GM18907 (cell line): ENCODE measurements at regions not wholly inside any gene's neighbourhood (a gene's known extent, or its start where the extent isn't known, plus 50 kb on each side); places are given as distances from the start of the nearest gene placed in this dataset.

Source experiments
- ATAC-seq: cut with Tn5 transposase; IDR thresholded peaks from one replicate; pipeline ENCODE4 v1.9.1; 2021; ENCODE audit warnings: mild to moderate bottlenecking, moderate library complexity; ENCODE audit not compliant: unreplicated experiment

DNA sequence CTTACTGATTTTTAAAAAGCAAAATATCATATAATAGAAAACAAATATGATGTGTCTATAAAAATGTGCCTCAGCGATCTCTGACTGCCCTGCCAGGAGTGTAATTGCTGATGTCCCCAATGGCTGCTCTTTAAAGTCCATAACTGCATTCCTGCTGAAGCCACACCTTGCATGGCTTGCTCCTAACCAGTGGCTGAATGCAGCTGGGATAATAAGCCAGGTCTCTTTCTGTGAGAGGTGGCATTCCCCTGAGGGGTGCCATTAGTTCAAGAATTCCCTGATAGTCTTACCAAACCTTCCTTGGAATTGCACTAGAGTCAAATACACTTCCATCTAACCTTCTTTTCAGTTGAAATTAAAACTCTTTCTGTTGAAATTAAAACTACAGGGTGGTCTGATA is 125.8 kb upstream of the ZNF804A start:
- no peak for ATAC-seq

DNA sequence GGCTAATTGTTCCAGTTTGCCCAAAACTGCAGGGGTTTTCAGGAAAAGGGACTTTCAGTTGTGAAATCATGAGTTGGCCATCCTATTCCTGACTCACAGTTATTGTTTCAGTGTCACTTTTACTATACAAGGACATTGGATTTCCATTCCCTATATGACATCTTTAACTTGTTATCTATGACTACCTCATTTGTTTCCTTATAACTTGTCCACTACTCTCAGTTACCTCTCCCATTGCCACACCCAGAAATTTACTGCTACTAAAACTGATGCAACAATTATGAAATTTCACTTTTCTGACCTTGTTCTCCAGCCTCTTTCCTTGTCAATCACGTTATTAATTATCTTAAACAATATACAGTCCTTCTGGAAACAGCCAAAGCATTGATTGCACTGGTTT is 116.5 kb upstream of the ZNF804A start:
- no peak for ATAC-seq

DNA sequence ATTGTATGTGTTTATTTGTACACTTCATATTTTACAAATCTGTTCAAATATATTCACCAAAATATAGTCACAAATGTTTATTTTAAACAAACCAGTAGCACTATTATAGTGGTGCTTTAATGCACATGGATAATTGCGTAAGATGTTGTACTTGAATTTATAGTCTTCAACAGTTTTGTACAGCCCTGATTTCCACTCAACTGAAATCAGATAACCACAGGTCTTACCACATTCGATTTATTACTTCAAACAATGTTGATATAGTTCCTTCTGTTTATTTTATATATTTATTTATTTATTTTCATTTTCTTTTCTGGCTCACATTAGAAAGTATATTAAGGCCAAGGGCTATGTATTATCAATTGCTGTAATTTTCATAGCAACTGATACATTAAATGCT is 99.4 kb upstream of the ZNF804A start:
- no peak for ATAC-seq

DNA sequence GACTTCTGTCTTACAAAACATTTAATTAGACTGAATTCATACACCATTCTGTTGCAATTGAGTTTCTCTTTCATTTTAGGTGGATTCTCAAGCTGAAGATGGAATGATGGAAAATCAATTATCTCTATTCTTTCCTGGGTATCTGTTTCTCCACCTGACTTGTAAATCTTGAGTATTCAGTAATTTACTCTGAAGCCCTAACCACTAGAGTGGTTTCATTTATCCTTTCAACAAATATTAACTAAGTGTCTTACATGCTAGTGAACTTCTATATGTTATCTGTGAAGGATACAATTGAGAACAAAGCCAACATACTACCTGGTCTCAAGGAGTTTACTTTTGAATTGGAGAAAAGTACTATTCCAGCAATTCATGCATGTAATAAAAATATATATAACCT is 94.1 kb upstream of the ZNF804A start:
- ATAC-seq, result no peak

DNA sequence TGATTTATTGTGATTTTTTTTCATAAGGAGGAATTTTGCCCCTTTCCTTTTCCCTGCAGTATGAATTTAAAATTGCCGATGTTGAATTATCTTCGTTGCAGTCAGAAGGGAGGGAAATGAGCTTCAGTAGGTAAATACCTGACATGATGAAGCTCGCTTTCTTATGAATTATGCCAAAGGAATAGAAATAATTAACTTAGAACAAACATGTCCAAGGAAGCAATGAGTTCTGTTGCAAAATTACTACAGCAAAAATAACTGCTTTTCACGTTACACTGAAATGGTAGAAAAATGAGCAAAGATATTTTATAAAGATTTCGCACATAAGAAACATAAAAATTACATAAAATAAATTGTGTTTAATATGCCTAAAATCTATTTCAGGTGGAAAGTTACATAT is 91.1 kb upstream of the ZNF804A start:
- no peak for ATAC-seq

DNA sequence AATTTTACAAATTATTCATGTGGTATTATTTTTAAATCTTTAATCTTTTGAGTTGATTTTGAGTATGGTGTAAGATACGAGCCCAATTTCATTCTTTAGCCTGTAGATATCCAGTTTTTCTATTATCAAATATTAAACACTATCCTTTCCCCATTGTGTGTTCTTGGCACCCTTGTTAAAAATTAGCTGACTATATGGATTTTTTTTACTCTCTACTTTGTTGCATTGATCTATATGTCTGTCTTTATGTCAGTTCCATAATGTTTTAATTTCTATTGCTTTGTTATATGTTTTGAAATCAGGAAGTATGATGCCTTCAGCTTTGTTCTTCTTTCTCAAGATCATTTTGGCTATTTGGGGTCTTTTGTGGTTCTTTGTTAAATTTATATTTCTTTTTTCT is 80.9 kb upstream of the ZNF804A start:
- no peak for ATAC-seq

DNA sequence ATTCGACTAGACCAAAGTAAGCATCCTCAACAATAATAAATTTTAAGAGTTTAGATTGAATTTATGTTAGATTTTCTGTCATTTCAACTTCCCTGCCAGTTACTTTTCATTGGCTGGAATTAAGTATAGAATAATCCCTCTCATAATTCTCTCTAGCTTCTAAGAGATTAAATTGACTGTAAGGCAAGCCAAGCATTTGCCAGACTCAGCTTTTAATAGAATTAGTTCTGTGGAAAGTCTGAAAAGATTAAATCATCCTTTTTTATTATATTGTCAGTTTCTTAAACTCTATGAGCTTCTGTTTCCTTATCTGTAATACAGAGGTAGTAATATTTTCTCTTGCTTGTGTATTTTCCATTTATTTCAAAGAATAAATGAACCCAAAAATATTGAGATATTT is 77.9 kb upstream of the ZNF804A start:
- no peak for ATAC-seq

DNA sequence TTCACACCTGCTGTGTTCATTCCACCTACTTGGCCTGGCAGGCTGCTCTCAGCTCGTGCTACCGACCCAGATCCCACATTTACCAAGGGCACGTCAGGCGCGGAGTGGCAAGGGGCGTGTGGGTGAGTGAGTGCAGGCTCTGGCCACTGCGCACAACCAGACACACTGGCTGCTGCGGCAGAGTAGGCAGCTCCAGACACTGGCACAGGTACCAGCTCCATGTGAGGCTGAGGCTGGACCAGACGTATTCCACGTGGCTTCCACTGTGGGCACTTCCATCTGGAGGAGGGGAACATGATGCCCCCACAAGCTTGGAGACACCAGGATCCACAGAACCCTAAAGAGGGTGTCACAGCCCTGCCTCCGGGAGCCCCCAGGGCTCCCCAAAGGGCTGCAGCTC is 74.6 kb upstream of the ZNF804A start:
- no peak for ATAC-seq

DNA sequence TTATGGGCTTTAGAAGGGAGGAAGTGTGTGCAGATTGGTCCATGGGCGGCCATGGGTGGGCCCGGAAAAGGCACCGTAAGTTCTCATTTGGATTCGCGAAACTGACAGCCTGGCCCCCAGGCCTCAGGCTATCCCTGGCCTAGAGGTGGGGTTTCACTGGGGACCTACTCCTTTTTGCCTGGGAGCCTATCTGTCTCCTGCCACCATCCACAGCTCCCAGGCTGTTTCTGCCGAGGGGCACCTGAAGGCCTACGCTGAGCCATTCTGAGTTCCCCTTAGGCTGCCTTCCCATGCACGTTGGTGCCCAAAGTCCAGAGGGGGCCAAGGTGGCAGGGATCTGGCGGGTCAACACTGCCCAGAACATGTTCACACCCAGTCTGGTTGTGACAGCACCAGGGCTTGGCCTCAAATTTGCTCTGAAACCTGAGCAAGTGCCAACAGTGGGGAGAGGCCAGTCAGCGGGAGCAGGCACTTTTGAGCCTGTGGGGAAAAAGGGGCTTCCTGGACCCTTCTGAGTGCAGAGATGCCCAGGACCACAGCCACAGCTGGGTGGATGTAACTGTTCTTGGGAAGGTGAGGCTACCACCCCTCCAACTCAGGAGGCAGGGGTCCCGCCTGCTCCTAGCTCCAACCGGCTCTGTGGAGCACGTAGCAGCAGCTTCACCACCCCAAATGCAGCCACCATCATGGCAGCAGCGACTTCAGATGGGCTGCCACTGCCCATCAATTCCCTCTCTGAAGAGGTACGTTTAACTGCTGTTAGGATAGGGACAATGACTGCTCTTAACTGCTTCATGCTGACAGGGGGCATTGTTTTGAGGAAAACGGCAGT is 73.6 kb upstream of the ZNF804A start:
- ATAC-seq, result no peak

DNA sequence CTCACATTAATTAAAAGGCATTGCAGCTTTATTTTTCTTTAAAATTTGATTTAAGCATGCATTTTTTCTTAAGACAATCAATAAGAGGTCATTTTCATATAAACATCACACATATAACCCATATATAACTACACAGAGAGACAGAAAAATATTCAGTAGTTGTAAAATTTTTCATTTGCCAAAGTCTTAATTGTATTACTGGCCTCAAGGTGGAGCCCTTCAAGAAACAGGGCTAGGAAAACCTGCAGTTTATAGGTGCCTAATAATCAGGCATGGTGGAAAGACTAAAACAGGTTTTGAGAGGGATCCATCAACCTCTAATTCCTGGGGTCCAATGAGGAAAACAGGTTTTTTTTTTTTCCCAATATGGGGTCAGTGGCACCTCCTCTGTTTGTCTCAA is 71.3 kb upstream of the ZNF804A start:
- no peak for ATAC-seq

DNA sequence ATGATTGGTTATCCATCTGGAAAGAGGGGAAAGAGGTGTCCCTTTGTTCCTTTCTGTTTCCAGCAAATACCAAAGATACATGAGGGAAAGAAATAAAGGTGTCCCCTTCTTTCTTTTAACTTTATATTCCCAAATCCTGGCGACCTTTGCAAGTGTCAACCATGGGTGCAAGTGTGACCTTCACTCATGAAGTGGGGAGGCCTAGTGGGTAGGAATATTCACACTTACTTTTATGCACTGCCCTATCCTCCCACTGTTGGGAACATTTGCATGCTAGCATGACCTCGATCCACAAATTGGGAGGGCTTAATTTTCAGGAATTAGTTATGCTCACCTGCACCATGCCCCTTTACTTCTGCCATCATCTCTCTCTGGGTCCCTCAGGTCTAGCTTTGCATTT is 70.2 kb upstream of the ZNF804A start:
- no peak for ATAC-seq

DNA sequence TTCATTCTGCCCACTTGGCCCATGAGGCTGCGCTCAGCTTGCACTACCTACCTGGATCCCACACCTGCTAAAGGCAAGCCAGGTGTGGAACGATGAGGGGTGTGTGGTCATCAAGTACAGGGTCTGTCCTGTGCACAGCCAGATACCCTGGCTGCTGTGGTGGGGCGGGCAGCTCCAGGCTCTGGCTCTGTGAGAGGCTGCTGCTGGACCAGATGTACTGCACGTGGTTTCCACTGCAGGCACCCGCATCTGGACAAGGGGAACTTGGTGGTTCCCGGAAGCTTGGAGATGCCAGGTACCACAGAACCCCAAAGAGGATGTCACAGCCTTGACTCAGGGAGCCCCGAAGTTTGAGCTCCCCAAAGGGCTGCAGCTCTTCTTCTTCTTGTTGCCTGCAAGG is 68.1 kb upstream of the ZNF804A start:
- no peak for ATAC-seq

DNA sequence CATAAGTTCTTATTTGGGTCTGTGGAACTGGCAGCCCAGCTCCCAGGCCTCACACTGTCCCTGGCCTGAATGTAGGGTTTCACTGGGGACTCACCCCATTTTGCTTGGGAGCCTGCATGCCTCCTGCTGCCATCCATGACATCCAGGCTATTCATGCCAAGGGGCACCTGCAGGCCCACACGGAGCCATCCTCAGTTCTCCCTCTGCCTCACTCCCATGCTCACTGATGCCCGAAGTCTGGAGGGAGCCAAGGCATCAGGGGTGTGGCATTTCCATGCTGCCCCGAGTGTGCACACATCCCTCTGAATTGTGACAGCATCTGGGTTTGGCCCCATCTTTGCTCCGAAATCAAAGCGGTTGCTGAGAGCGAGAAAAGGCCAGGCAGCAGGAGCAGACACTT is 67.4 kb upstream of the ZNF804A start:
- ATAC-seq, result no peak

DNA sequence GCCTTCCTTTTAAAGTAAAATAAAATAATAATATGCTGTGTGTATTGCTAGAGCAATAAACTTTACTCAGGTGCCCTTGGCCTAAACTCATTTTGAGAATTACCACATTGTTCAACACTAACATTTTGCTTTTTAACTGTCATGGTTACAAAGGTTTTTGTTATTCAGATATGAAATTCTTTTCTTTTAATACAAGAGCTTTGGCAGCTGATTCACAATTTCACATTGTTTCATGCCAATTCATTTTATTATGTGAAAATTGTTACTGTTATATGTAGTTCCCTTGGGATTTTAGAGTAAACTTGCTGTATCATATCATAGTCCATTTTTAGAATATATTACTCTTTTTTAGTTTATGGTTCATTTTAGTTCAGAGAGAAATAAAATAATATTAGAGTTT is 65.8 kb upstream of the ZNF804A start:
- ATAC-seq, result no peak

DNA sequence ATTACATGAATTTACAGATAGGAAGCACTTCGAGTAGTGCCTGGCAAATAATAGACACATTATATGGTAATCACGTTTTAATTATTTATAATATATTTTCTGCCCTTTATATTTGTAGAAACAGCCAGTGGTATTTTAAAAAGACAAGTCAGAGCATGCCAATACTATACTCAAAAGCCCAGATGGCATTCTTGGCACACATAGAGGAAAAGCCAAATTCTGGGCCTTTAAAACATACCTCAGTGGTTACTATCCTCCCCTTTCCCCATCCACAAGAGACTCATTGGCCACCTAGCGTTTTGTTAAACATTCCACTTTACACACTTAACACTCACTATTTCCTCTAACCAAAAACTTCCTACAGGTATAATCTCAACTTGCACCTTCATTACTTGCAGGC is 63.3 kb upstream of the ZNF804A start:
- ATAC-seq, result no peak

DNA sequence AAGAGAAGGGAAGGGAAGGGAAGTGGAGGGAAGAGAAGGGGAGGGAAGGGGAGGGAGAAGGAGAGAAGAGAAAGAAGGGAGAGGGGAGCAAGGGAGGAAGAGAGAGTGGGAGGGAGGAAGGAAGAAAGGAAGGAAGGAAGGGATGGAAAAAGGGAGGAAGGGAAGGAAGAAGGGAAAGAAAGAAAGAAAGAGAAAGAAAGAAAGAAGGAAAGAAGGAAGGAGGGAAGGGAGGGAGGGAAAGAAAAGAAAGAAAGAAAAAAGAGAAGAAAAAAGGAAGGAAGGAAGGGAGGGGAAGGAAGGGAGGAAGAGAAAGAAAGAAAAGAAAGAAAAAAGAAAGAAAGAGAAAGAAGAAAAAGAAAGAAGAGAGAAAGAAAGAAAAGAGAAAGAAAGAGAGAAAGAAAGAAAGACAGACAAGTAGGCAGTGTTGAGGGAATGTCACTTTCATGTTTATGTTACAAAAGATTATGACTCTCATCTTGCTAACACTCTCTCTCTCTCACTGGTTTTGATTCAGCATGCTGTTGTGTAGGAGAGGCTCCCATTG is 58.0 kb upstream of the ZNF804A start:
- ATAC-seq, result no peak

DNA sequence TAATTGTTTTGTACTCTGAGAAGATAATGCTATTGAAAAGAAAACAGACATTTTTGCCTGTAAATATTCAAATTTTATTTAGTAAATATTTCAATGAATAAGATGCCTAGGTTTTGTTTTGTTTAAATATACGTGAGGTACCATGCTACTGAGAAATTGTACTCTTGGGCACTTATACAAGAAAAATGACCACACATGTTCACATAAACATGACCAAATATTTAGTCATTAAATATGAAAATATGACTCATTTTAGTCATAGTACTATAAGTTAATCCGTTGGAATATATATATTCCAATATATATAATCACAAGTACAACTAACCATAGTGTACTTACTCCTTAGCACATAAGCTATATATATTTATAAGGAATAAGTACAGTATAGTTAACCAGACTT is 56.7 kb upstream of the ZNF804A start:
- no peak for ATAC-seq

DNA sequence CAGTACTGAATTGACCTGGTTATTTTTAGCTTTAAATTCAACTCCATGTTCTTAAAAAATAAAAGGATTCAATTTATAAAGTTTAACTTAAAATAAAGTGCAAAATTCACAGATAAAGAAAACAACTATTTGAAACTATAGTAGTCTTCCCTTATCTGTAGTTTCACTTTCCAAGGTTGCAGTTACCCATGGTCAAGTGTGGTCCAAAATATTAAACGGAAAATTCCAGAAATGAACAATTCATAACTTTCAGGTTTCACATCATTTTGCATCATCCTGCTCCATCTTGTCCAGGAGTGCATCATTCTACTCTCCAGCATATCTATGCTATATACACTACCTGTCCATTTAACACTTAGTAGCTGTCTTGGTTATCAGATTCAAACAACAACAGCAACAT is 54.5 kb upstream of the ZNF804A start:
- no peak for ATAC-seq
